HTR-8/SVneo (cell line): ENCODE measurements at regions not wholly inside any gene's neighbourhood (a gene's known extent, or its start where the extent isn't known, plus 50 kb on each side); places are given as distances from the start of the nearest gene placed in this dataset.

Experiments
- DNase-seq: peaks from one replicate; pipeline ENCODE4 v3.0.0; 2011; ENCODE audit warnings: low spot score, mixed read lengths; ENCODE audit not compliant: insufficient read length
- FAIRE-seq: peaks from 2 replicates; lab custom pipeline; 2011; peaks lifted over from hg19 to GRCh38; lab: Jason Lieb, UNC

DNA sequence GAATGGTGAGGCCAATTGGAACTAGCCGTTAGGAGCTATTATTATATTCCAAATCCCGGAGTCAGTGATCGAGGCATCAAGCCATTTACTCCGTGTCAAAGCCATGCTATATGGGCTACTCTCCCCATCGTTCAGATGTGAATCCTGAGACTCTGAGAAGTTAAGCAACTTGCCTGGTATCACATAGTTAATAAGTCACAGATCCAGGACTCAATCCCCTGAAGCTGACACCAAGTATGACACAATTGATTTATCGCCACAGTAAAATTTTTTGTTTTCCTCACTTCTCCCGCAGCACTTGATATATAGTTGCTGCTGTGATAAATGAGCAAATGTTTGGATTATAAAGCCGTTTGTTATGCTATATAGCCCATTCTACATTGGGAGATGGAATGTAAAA is 50.8 kb upstream of the TSHZ2 start:
- peak; percentile 52 for FAIRE-seq
- no peak for DNase-seq

GRCh38 chr20:52918311-52918710 is 53.8 kb upstream of the TSHZ2 start:
- no peak for DNase-seq
- no peak for FAIRE-seq

DNA sequence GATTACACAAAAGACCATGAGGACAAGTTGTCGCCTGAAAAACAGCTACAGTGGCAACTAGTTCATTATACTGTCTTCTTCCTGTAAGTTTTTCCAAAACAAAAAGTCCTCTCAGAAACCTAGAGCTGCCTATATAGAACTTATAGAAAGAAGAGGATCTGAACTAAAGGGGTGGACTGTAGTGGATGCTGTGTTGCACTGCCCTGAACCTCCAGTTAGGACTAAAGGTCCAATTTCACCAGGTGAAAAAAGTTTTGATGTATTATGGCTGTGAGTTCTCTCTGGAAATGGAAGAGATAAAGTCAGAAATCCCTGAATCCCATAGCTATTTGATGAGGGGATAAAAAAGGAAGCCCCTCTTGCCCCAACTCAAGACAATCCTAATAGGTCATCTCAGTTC is 56.6 kb upstream of the TSHZ2 start:
- DNase-seq (no peak), FAIRE-seq (no peak)

DNA sequence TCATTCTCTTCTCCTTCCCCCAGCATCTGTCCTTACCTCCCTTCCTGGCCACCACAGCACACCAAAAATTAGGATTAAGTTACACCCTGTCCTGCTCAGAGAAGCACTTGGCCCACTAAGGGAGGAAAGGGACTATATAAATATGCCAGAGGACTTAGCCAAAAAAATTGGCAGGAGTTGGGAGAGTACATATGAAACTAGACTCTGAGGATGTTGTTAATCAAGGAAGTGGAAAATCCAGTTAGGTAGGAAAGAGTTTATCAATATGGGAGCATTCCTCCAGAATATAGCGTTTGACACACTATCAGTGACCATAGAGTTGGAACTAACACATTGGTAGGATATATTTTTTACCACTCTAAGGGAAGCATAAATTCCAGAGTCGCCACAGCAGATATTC is 57.3 kb upstream of the TSHZ2 start:
- DNase-seq (no peak), FAIRE-seq (peak; percentile 55)

- no peak for DNase-seq
- no peak for FAIRE-seq
These were observed 58.3 kb upstream of the TSHZ2 start for GRCh38 chr20:52913650-52914387.

DNA sequence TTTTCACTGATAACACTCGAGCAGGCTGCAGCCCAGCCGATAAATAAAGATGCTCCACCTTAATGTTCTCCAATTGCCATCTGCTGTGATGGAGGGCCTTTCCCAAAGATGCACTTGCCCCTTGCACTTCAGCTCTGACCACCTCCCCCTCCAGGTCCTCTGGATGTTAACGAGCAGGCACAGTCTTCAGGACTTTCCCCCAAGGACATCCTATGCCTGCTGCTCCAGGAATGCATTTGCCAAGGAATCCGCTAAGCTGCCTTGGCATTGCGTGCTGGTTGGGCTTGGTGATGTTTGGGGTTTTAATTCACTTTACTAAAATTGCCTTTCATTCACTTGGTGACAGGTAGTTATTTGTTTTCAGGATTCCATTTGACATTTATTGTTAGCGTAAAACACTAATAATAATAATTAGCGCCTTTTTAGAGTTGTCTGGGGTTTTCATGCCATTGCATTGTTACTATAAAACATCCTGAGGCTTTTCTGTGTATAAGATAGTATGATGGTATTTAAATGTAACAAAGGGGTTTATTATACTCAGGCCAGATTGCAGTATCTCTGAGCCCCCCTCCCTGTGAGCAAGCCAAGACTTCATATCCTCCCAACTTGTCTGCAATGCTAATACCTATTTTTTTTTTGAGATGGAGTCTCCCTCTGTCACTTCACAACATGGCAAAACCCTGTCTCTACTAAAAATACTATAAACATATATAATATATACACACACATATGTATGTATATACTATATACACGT is 66.7 kb upstream of the TSHZ2 start:
- no peak for FAIRE-seq
- no peak for DNase-seq

- no peak for FAIRE-seq
- no peak for DNase-seq
These were observed 67.3 kb upstream of the TSHZ2 start for GRCh38 chr20:52904837-52905236.

DNA sequence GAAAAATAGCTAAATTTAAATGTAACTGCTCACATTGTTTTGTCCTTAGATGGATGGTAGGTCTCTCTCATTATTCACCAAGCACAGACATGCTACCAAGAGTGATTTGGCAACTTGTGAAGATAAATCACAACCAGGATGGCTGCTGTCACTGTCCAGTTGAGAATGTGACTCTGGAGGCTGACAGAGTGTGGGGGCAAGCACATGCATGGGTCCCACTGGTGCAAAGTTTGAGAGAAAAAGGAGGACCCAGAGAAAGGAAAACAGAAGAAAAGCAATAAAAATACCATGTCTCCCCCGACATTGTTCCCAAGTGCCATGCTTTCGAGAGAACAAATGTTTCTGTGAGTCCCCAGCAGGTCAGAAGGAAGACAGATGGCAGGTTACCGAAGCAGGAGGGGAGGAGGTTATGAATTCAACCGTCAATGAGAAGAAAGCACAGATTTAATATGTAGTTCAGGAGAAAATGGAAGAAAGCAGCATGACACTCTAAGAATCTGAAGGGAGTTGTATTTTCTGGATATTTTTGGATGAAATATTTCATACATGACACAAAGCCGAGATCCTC is 73.0 kb upstream of the TSHZ2 start:
- DNase-seq (no peak), FAIRE-seq (peak; percentile 82)

- no peak for DNase-seq
- peak; percentile 84 for FAIRE-seq
These were observed 75.8 kb upstream of the TSHZ2 start for GRCh38 chr20:52896348-52896747.

- DNase-seq = no peak
- FAIRE-seq = no peak
These were observed 76.5 kb upstream of the TSHZ2 start for GRCh38 chr20:52895701-52896100.

- FAIRE-seq (peak; percentile 31), DNase-seq (no peak)
These were observed 76.9 kb upstream of the TSHZ2 start for GRCh38 chr20:52895235-52895634.

DNA sequence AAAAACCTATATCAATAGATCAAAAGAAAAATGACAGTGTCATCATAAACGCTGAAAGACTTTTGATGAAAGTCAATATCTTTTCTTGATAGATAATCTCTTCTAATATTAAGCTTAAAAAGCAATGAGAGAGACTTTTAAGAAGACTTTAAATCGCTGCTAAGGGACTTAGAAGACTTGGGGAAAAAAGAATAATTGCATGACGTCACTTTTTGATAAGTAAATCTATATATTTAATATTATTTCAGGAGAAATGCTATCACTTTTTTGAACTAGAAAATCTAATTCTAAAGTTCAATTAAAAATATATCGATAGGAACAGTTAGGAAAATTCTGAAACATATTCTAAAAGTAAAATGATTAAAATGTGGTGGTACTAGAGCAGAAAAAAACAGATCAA is 78.7 kb upstream of the TSHZ2 start:
- DNase-seq (no peak), FAIRE-seq (no peak)

DNA sequence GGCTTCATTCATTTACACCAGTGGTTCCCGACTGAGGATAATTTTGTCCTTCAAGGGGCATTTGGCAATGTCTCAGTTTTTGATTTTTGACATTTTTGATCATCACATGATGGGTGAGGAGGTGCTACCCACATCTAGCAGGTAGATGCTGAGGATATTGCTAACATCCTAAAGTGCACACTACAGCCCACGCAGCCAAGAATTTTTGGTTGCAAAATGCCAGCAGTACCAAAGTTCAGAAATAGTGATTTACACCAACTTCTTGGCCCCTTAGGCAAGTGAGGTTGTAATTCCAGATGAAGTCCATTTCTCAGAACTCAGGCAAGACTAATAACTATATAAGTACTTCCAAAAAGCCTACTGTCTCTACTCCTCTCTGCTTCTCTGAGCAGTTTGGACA is 80.1 kb upstream of the TSHZ2 start:
- peak; percentile 76 for FAIRE-seq

GRCh38 chr20:52890130-52890529 is 82.0 kb upstream of the TSHZ2 start:
- FAIRE-seq = peak; percentile 79
- no peak for DNase-seq

More for the DNA sequence above, 80.1 kb upstream of the TSHZ2 start:
- DNase-seq = no peak

DNA sequence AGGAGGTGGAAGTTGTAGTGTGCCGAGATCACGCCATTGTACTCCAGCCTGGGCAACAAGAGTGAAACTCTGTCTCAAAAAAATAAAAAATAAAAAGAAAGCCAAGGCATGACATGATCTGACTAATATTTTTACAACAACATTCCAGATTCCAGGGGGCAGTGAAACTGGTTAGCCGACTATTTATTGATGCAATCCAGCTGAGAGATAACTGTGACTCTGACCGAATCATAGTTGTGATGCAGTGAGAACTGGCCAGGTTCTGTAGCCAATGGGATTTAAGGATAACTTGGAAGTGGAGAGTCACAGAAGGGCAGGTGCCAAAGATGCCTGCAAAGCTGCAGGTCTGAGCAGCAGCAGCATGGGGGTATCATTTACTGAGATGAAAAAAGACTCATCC is 82.9 kb upstream of the TSHZ2 start:
- no peak for FAIRE-seq
- no peak for DNase-seq

- no peak for DNase-seq
- FAIRE-seq = peak; percentile 59
These were observed 84.1 kb upstream of the TSHZ2 start for GRCh38 chr20:52888096-52888495.

DNA sequence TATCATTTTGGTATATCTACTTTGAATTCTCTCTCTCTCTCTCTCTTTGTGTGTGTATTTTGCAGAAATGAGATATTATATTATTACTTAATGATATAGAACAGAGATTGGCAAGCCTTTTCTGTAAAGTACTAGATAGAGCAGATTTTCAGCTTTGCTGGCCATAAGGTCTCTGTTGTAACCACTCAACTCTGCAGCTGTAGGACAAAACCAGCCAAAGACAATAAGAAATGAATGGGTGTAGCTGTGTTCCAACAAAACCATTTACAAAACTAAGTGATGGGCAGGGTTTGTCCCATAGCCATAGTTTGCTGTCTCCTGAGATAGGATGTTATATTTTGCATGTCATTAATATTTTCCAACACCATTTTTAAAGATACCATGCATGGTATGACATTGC is 91.2 kb upstream of the TSHZ2 start:
- FAIRE-seq = no peak

DNA sequence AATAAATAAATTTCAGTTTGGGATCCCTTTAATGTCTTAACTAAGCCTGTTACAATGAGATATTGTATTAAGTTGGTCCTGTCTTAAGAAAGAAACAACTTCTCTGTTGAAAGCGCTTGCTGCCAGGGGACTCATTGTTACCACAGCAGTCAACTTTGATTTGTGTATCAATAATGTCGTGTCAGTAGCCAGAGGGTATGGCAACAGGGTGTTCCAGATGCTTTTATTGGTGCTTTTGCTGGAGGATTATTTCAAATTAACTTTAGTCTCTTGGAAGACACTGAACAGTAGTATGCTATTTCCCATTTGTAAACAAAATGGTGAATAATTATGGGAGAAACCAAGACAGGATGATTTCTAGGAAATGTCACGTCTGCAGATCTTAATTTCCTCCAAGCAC is 91.9 kb upstream of the TSHZ2 start:
- DNase-seq = no peak
- FAIRE-seq = peak; percentile 40

More for the DNA sequence above, 91.2 kb upstream of the TSHZ2 start:
- DNase-seq = no peak

DNA sequence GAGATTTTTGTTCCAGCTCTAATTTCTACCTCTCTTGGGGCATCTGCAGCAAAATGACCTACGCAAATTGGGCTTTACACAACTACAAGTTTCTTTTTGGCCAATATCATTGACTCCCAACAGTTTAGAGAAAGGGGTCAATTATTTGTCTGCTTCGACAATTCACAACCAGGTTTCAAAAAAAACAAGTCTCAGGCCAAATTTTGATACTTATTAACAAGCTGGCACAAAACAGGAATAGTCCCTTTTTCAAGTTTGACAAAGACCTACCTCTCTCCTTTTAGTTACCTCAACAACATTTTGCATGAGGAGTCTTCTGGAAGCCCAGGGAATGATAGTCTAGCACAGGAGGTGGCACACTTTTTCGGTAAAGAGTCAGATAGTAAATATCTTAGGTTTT is 97.9 kb upstream of the TSHZ2 start:
- FAIRE-seq (no peak), DNase-seq (no peak)

DNA sequence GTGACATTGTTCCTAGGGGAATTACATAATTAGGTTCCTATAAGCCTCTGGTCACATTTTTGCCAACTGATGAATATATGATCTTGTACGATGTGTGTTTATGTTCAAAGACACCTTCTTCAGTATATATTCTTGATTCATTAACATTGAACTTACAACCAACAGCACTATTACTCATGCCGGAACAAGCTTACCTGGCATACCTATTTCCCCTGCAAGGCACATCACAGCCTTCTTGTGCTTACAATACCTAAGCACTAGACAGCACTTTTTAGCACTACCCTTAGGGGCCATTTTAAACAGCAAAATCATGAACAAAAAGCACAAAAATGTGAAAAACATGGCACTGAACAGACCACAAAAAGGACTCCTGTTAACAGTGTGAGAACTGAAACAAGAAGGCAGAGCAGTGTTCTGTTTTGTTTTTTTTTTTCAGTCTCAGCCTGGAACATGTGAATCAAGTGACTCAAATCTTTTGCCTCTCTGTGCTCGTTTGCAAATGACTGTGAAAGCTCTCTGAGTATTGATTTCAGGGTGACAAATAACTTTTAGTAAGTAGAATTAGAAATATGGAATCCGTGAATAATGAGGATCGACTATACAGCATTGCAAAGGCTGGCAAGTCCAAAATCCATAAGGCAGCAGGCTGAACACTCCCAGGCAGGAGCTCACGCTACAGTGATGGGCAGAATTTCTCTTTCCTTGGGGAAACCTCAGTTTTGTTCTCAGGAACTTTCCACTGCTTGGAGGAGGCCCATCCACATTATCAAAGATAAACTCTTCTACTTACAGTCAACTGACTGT is 102.3 kb upstream of the TSHZ2 start:
- FAIRE-seq = no peak
- no peak for DNase-seq

GRCh38 chr20:52869276-52869675 is 102.9 kb upstream of the TSHZ2 start:
- DNase-seq (no peak), FAIRE-seq (peak; percentile 76)
